Sigmoid colon (tissue), 4 donors: ENCODE measurements at regions not wholly inside any gene's neighbourhood (a gene's known extent, or its start where the extent isn't known, plus 50 kb on each side); places are given as distances from the start of the nearest gene placed in this dataset.

Source experiments
- EP300 ChIP-seq, 4 donors: sonication (generic); formaldehyde crosslinking; IDR thresholded peaks; one replicate each; pipeline ENCODE4 v1.6.1; 2017; ENCODE audit warnings: antibody characterized with exemption in 4 of 4
- POLR2A ChIP-seq, 2 donors: fragments of 450-650 bp; IDR thresholded peaks; one replicate each; pipeline ENCODE4 v1.6.1; 2016; ENCODE audit warnings: antibody characterized with exemption in 2 of 2, mild to moderate bottlenecking in 2 of 2, moderate library complexity in 2 of 2
- TF ChIP-seq, protein P1 (sequence below), 4 experiments: fragments of 450-650 bp in 3 of 4; fragments of 200-600 bp in 1 of 4; IDR thresholded peaks; one replicate each; pipeline ENCODE4 v1.5.1; 2016 to 2019; ENCODE audit warnings: antibody characterized with exemption in 4 of 4, mild to moderate bottlenecking in 3 of 4, moderate library complexity in 2 of 4

DNA sequence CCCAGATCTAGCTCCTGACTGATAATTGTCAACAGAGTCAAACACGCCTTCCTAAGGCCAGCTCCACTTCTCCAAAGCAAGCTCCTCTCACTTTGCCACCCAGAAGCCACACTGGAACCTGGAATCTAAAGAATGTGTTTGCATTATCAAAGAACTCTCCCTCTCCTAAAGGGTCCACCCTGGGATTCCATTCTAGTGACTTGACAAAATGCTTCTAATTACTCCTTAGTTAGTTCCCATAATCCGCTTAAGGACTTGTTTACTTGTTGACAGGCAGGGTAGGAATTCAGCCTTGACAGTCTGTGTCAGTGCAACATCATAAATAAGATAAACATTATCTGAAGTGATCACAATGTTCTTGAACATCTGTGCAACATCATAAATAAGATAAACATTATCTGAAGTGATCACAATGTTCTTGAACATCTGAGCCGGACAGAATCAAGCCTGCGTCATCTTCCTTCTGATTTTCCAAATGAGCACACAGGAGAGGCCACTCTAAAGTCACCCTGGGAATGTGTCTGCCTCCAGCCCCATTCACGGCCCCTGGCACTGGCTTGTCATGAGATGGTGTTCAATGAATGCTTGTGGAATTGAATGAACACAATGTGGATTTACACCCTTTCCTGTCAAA lies 512.1 kb downstream of the IRS2 start:
- peak in 1 of 4 donors; percentile 74 for TF ChIP-seq EP300 (IDR thresholded peaks at IDR 0.05)
- TF ChIP-seq, protein P1, sequence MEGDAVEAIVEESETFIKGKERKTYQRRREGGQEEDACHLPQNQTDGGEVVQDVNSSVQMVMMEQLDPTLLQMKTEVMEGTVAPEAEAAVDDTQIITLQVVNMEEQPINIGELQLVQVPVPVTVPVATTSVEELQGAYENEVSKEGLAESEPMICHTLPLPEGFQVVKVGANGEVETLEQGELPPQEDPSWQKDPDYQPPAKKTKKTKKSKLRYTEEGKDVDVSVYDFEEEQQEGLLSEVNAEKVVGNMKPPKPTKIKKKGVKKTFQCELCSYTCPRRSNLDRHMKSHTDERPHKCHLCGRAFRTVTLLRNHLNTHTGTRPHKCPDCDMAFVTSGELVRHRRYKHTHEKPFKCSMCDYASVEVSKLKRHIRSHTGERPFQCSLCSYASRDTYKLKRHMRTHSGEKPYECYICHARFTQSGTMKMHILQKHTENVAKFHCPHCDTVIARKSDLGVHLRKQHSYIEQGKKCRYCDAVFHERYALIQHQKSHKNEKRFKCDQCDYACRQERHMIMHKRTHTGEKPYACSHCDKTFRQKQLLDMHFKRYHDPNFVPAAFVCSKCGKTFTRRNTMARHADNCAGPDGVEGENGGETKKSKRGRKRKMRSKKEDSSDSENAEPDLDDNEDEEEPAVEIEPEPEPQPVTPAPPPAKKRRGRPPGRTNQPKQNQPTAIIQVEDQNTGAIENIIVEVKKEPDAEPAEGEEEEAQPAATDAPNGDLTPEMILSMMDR (IDR thresholded peaks at IDR 0.05): no peak
- no peak for TF ChIP-seq POLR2A (IDR thresholded peaks at IDR 0.05)
